Fibroblast of lung (primary cell): ENCODE measurements at regions not wholly inside any gene's neighbourhood (a gene's known extent, or its start where the extent isn't known, plus 50 kb on each side); places are given as distances from the start of the nearest gene placed in this dataset.

Experiments used
- CTCF ChIP-seq, 2 donors: IDR thresholded peaks in 1 of 2; conservative IDR thresholded peaks in 1 of 2; 1 replicate in 1 of 2; 2 replicates in 1 of 2; pipeline ENCODE4 v1.5.1; 2011 to 2012; ENCODE audit warnings: low read length in 2 of 2, control low read depth in 1 of 2, inconsistent platforms in 1 of 2, low read depth in 1 of 2, mild to moderate bottlenecking in 1 of 2
- EZH2 ChIP-seq: IDR thresholded peaks from 2 replicates; pipeline ENCODE4 v1.5.1; 2012; ENCODE audit warnings: low read length, control low read depth, mild to moderate bottlenecking; ENCODE audit errors: missing control alignments

DNA sequence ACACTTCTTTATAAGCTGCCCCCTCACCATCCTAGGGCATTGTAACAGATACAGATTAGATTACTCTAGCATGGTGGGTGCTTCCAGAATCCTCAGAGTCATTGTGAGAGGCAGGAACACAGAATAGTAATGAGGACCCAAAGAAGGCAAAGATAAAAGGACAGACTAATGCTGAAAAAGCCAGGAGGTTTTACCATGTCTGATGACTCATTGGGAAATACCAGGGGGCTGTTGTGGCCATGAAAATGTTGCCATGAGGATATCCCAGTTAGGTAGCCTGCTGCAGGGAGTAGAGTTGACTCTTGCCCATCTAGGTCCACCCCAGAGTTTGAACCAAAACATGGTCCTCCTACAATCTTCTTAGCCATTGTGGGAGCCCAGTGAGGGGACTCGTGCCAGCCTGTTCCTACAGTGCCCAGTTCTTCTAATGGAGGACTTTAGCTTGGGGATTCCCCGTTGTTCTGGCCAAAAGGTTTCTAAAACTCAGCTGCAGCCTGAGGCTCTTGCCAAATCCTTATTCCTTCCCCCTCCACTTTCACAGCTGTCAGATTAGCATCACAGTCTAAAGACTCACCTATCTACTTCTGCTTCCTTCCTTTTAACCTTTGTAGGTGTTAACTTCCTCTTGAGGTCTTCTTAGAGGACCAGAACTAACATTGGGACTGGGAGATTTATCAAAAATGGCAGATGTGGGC lies 586.0 kb upstream of the AADAT start:
- TF ChIP-seq CTCF (conservative IDR thresholded peaks at IDR 0.05 in 1 of 2, IDR thresholded peaks at IDR 0.05 in 1 of 2; ENCODE audit: low read depth in 1 of 2, low read length in 2 of 2), result no peak
- TF ChIP-seq EZH2, result no peak
